Fibroblast of mammary gland (primary cell): ENCODE measurements at regions not wholly inside any gene's neighbourhood (a gene's known extent, or its start where the extent isn't known, plus 50 kb on each side); places are given as distances from the start of the nearest gene placed in this dataset.

ENCODE experiments used
- DNase-seq: peaks from one replicate; pipeline ENCODE4 v3.0.0-alpha.2; 2010; ENCODE audit warnings: low read depth
- H3K4me3 ChIP-seq: 2 replicates; pipeline ENCODE4 v1.5.1; 2011; ENCODE audit warnings: low read depth, mild to moderate bottlenecking, low read length, moderate library complexity; ENCODE audit not compliant: control insufficient read depth
- CTCF ChIP-seq: conservative IDR thresholded peaks from 2 replicates; pipeline ENCODE4 v1.5.1; 2011; ENCODE audit warnings: low read depth, low read length, inconsistent platforms; ENCODE audit not compliant: control insufficient read depth, insufficient read depth

DNA sequence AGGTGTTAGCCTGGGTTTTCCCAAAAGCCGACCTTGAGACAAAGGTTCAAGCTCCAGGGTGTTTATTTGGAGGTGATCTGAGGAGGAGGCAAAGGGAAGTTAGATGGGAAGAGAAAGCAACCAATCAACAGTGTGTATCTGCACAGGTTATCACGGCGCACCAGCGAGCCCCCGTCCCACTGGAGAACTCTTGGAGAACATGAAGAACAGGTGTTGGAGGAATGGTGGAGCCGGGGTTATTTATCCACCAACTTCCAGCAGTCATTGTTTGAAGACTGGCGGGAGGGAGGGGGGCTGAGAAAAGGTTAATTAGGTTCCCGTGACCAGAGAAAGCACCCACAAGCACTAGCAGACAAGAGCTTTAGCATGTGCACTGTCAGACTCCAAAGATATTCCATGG, 282.5 kb upstream of the FOXK1 start:
- no peak overlapping the region for H3K4me3 ChIP-seq
- no peak for TF ChIP-seq CTCF
- no peak for DNase-seq

- no peak for TF ChIP-seq CTCF
- H3K4me3 ChIP-seq, result no peak overlapping the region
- no peak for DNase-seq
These were observed 275.6 kb upstream of the FOXK1 start for GRCh38 chr7:4406288-4407058.

DNA sequence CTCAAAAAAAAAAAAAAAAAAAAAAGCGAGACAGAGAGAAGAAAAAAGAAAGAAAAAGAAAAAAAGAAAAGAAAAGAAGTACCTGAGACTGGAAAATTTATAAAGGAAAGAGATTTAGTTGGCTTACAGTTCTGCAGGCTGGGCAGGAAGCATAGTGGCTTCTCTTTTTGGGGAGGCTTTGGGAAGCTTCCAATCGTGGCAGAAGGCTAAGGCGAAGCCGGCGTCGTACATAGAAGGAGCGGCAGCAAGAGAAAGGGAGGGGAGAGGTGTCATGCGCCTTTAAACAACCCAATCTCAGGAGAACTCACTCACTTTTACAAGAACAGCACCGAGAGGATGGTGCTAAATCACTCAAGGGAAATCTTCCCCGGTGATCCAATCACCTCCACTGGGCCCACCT, 272.1 kb upstream of the FOXK1 start:
- no peak for DNase-seq
- TF ChIP-seq CTCF, result no peak
- H3K4me3 ChIP-seq, result no peak overlapping the region

DNA sequence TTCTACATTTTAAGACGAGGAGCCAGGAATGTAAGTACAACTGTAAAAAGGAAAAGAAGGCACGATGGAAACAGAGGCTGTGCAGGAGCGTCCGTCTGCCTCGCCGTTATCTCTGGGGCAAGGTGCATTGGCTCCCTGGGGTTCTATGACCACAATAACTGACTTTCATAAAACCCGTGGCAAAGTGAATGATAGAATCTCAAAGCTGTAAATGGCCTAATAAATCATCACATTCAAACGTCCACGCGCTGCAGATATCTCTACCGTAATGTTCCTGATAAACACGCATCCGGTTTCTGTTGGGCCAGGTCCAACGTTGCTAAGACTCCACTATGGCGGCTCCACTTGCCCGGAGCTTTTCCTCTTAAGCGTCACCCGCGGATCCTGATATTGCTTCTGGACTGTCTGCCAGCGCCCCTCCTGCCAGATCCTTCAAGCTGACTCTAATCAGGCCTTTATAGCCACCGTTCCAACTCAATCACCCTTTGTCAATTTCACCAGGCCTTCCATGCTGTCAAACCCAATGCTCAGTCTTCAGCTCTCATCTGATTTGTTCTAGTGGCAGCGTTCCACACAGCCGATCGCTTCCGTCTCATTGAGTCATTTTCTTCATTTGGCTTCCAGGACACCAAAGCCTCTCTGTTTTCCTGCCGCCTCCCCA, 265.6 kb upstream of the FOXK1 start:
- TF ChIP-seq CTCF, result no peak
- no peak for DNase-seq
- H3K4me3 ChIP-seq, result no peak overlapping the region

DNA sequence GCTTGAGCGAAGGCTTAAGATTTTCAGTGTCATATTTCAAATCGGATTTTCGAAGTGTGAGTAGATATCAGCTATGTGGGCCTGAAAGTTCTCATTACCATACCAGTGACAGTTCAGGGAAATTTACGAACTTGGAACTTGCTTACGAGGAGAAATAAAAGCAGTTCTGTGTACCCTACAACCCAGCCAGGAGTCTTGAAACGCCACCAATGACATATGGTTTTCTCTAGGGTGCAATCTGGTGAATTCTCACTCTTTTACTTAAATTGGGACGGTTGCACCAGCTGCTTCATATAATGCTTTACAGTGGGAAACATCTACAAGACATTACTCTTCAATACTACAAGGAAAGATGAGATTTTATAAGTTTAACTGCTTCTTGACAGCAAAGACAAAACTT, 253.6 kb upstream of the FOXK1 start:
- DNase-seq, result no peak
- H3K4me3 ChIP-seq, result no peak overlapping the region
- TF ChIP-seq CTCF, result no peak

GRCh38 chr7:4430227-4430626, 251.9 kb upstream of the FOXK1 start:
- no peak for DNase-seq
- H3K4me3 ChIP-seq, result no peak overlapping the region
- no peak for TF ChIP-seq CTCF

- DNase-seq, result no peak
- no peak for TF ChIP-seq CTCF
- H3K4me3 ChIP-seq, result no peak overlapping the region
These were observed 247.8 kb upstream of the FOXK1 start for GRCh38 chr7:4434306-4434705.
